ENCODE measurements at regions not wholly inside any gene's neighbourhood (a gene's known extent, or its start where the extent isn't known, plus 50 kb on each side); places are given as distances from the start of the nearest gene placed in this dataset.

GRCh38 chr4:36618102-36618501 is 336.7 kb downstream of the DTHD1 start:
- no peak for TF ChIP-seq CTCF (IDR thresholded peaks at IDR 0.05; ENCODE audit: low read depth, low read length)
- no peak for TF ChIP-seq EZH2phosphoT487 (IDR thresholded peaks at IDR 0.05; ENCODE audit: low read depth)
